ENCODE measurements at regions not wholly inside any gene's neighbourhood (a gene's known extent, or its start where the extent isn't known, plus 50 kb on each side); places are given as distances from the start of the nearest gene placed in this dataset.

DNA sequence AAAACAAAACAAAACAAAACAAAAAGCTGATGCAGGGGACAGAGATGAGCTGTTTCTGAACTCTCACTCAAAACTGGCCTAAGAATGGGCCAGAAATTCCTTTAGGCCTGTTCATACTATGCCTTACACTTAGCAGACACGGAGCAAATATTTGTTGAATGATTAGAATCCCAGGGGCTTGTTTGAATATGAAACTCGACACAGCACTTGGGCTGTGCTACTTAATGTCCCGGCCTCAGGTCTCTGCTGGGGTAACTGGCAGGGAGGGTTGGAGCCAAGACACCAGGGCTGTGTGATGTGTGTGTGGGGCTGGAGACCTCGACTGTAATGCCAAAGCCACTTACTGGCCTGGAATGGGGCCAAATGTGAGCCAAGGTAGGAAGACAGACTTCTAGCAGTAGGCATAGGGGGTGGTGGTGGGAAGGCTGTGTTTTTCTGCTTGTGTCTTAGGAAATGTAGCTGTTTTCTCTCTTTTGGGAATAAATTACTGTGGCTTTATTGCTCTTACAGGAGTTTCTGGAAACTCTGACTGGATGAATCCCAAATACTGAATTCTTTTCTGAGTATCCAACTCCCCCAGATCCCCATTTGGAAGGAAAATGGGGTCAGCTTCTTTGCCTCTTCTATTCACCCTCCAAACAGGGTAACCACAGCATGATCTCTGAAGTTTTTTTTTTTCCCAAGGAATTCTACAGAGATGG is 66.7 kb downstream of the EMX2 start:
- TF ChIP-seq ZBTB33 (IDR thresholded peaks at IDR 0.05; ENCODE audit: extremely low read depth, insufficient replicate concordance, low read length) (no peak), YY1 (IDR thresholded peaks at IDR 0.05; ENCODE audit: extremely low read depth, insufficient replicate concordance, low read depth, low read length) (no peak), FOSL1 (IDR thresholded peaks at IDR 0.05; ENCODE audit: low read depth) (no peak), EGR1 (IDR thresholded peaks at IDR 0.05; ENCODE audit: low read depth) (no peak), SP1 (IDR thresholded peaks at IDR 0.05; ENCODE audit: low read depth) (no peak)
- ChIA-PET POLR2A (no interaction called here), CTCF (no interaction called here), RAD21 (ENCODE audit: low non-redundant PET in 1 of 2, low total read pairs in 2 of 2, uncharacterized antibody in 2 of 2, unreplicated experiment in 2 of 2) (interaction anchor here in 1 of 2 experiments (0.7 kb wide), 1 partner anchor 79 kb away, joined by 3 read pairs; no protein-coding TSS in a partner anchor)
- no peaks in the 10 kb centered on the region for H3K4me1 ChIP-seq (ENCODE audit: control insufficient read depth in 1 of 2, insufficient read depth in 2 of 2, low read length in 2 of 2)
- BruUV-seq (replicated peaks) = no TSS peak
- H3K36me3 ChIP-seq (ENCODE audit: control insufficient read depth in 1 of 2, insufficient read depth in 2 of 2, low read length in 2 of 2) = no peaks in the 10 kb centered on the region
- H3K4me2 ChIP-seq (ENCODE audit: low read length) = no peak overlapping the region
- no peak overlapping the region for H3K9ac ChIP-seq (ENCODE audit: low read length)
- intact Hi-C loops (cut with micrococcal nuclease) = no loop called here
- no peaks in the 10 kb centered on the region for H3K9me3 ChIP-seq (ENCODE audit: control insufficient read depth in 1 of 2, insufficient read depth in 1 of 2, low read depth in 1 of 2, low read length in 2 of 2)
- no peaks in the 10 kb centered on the region for H3K9me2 ChIP-seq (ENCODE audit: insufficient read depth)
- no peak overlapping the region for H3K27ac ChIP-seq (ENCODE audit: low read depth, low read length)
- H3K79me2 ChIP-seq (ENCODE audit: insufficient read depth, low read length) = no peaks in the 10 kb centered on the region
- H4K20me1 ChIP-seq (ENCODE audit: insufficient read depth) = no peaks in the 10 kb centered on the region
- H3K4me3 ChIP-seq (replicated peaks in 1 of 2; ENCODE audit: low read depth in 1 of 2, low read length in 2 of 2) = no peak overlapping the region
- no peak overlapping the region for H2AFZ ChIP-seq (ENCODE audit: low read depth, low read length, poor library complexity, severe bottlenecking)
- no peak for DNase-seq (ENCODE audit: low read depth, low spot score)
- no peak for ATAC-seq
- peaks cover 74% of the 10 kb centered on the region for H3K27me3 ChIP-seq (ENCODE audit: insufficient read depth, low read length)

DNA sequence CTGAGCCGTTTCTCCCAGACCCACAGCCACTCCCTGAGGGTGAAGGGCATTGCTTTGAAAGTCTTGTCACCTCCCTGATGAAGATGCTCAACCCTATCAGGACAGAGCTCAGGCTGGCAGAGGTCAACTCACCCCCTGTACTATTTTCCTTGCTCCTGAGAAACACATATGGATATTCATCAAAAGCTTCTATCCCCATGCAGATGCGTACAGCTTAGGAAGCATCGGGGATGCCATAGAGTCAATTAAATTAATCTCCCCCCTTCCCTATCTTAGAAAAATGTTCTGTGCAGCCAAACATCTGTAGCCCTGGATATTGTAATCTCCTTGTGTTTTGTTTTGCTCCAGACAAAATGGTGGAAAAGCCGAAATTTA is 67.2 kb downstream of the EMX2 start:
- DNase-seq (ENCODE audit: low read depth, low spot score) (no peak), ATAC-seq (no peak)
- RAD21 ChIA-PET (ENCODE audit: low non-redundant PET in 1 of 2, low total read pairs in 2 of 2, uncharacterized antibody in 2 of 2, unreplicated experiment in 2 of 2) = interaction anchor here in 1 of 2 experiments (0.7 kb wide), 1 partner anchor 78 kb away, joined by 3 read pairs; no protein-coding TSS in a partner anchor
- POLR2A ChIA-PET = no interaction called here
- no peak overlapping the region for H2AFZ ChIP-seq (ENCODE audit: low read depth, low read length, poor library complexity, severe bottlenecking)
- no peaks in the 10 kb centered on the region for H4K20me1 ChIP-seq (ENCODE audit: insufficient read depth)
- CTCF ChIA-PET = no interaction called here
- no peaks in the 10 kb centered on the region for H3K36me3 ChIP-seq (ENCODE audit: control insufficient read depth in 1 of 2, insufficient read depth in 2 of 2, low read length in 2 of 2)
- H3K4me2 ChIP-seq (ENCODE audit: low read length) = no peak overlapping the region
- H3K27ac ChIP-seq (ENCODE audit: low read depth, low read length) = no peak overlapping the region
- no peaks in the 10 kb centered on the region for H3K4me1 ChIP-seq (ENCODE audit: control insufficient read depth in 1 of 2, insufficient read depth in 2 of 2, low read length in 2 of 2)
- intact Hi-C loops (cut with micrococcal nuclease) = no loop called here
- no peaks in the 10 kb centered on the region for H3K9me3 ChIP-seq (ENCODE audit: control insufficient read depth in 1 of 2, insufficient read depth in 1 of 2, low read depth in 1 of 2, low read length in 2 of 2)
- H3K4me3 ChIP-seq (replicated peaks in 1 of 2; ENCODE audit: low read depth in 1 of 2, low read length in 2 of 2) = no peak overlapping the region
- no TSS peak for BruUV-seq (replicated peaks)
- no peaks in the 10 kb centered on the region for H3K9me2 ChIP-seq (ENCODE audit: insufficient read depth)
- H3K79me2 ChIP-seq (ENCODE audit: insufficient read depth, low read length) = no peaks in the 10 kb centered on the region
- no peak overlapping the region for H3K9ac ChIP-seq (ENCODE audit: low read length)
- H3K27me3 ChIP-seq (ENCODE audit: insufficient read depth, low read length) = peaks cover 69% of the 10 kb centered on the region
- no peak for TF ChIP-seq EZH2phosphoT487 (IDR thresholded peaks at IDR 0.05; ENCODE audit: borderline replicate concordance)
- no peak for TF ChIP-seq REST (IDR thresholded peaks at IDR 0.05; ENCODE audit: low read depth)
- no peak for TF ChIP-seq CEBPB (IDR thresholded peaks at IDR 0.05; ENCODE audit: low read depth)
- TF ChIP-seq POLR2A (IDR thresholded peaks at IDR 0.05; ENCODE audit: borderline replicate concordance, extremely low read depth, insufficient read depth, insufficient read length) = no peak
- TF ChIP-seq JUND (IDR thresholded peaks at IDR 0.05) = no peak
- TF ChIP-seq YY1 (IDR thresholded peaks at IDR 0.05; ENCODE audit: extremely low read depth, insufficient replicate concordance, low read depth, low read length) = no peak
- no peak for TF ChIP-seq CTCF (IDR thresholded peaks at IDR 0.05 in 2 of 3, conservative IDR thresholded peaks at IDR 0.05 in 1 of 3; ENCODE audit: borderline replicate concordance in 1 of 3, insufficient read depth in 1 of 3, low read depth in 2 of 3, low read length in 2 of 3)
- no peak for TF ChIP-seq ZFX (IDR thresholded peaks at IDR 0.05)
